ENCODE measurements at regions not wholly inside any gene's neighbourhood (a gene's known extent, or its start where the extent isn't known, plus 50 kb on each side); places are given as distances from the start of the nearest gene placed in this dataset.

GRCh38 chr17:73783382-73783766 is 139.1 kb upstream of the SDK2 start (continued):
- TF ChIP-seq RFX1 (IDR thresholded peaks at IDR 0.05) (no peak), ZNF746 (CRISPR knock-in tag; IDR thresholded peaks at IDR 0.05) (no peak), ZNF598 (CRISPR knock-in tag; IDR thresholded peaks at IDR 0.05; ENCODE audit: borderline replicate concordance) (no peak), MLX (CRISPR knock-in tag; IDR thresholded peaks at IDR 0.05) (no peak), ZNF766 (CRISPR knock-in tag; IDR thresholded peaks at IDR 0.05; ENCODE audit: borderline replicate concordance) (no peak), SIX4 (CRISPR knock-in tag; IDR thresholded peaks at IDR 0.05) (no peak), ZNF558 (CRISPR knock-in tag; IDR thresholded peaks at IDR 0.05; ENCODE audit: borderline replicate concordance) (no peak), KLF13 (CRISPR knock-in tag; IDR thresholded peaks at IDR 0.05) (no peak), ZNF720 (CRISPR knock-in tag; IDR thresholded peaks at IDR 0.05) (no peak), ESRRA (CRISPR knock-in tag; IDR thresholded peaks at IDR 0.05; ENCODE audit: low read depth) (no peak), ZNF180 (CRISPR knock-in tag; IDR thresholded peaks at IDR 0.05; ENCODE audit: borderline replicate concordance, low read depth) (no peak), ZNF747 (CRISPR knock-in tag; IDR thresholded peaks at IDR 0.05; ENCODE audit: borderline replicate concordance) (no peak), PCBP2 (optimal IDR thresholded peaks at IDR 0.05; ENCODE audit: low read depth, low read length, poor library complexity, severe bottlenecking) (no peak), RXRB (CRISPR knock-in tag; IDR thresholded peaks at IDR 0.05; ENCODE audit: borderline replicate concordance) (peak; percentile 16; the same call in 1 of the 2 replicates), ZBTB7A (CRISPR knock-in tag; IDR thresholded peaks at IDR 0.05) (no peak), ZFYVE20 (CRISPR knock-in tag; IDR thresholded peaks at IDR 0.05; ENCODE audit: borderline replicate concordance, low read depth) (no peak), MXI1 (IDR thresholded peaks at IDR 0.05; ENCODE audit: borderline replicate concordance, low read depth, low read length) (no peak), KAT2B (IDR thresholded peaks at IDR 0.05; ENCODE audit: borderline replicate concordance, low read depth, low read length) (no peak), RERE (CRISPR knock-in tag; IDR thresholded peaks at IDR 0.05; ENCODE audit: low read depth) (no peak), ZMYM4 (CRISPR knock-in tag; IDR thresholded peaks at IDR 0.05) (no peak), ARHGAP35 (CRISPR knock-in tag; IDR thresholded peaks at IDR 0.05; ENCODE audit: borderline replicate concordance) (no peak), ZNF770 (CRISPR knock-in tag; IDR thresholded peaks at IDR 0.05) (no peak), ZNF772 (CRISPR knock-in tag; IDR thresholded peaks at IDR 0.05) (no peak), SNRNP70 (IDR thresholded peaks at IDR 0.05; ENCODE audit: low read depth, low read length) (no peak), U2AF1 (optimal IDR thresholded peaks at IDR 0.05; ENCODE audit: low read depth, low read length) (no peak), ZNF263 (CRISPR knock-in tag; IDR thresholded peaks at IDR 0.05) (no peak)

Data from HepG2 (cell line).